Medulla oblongata (tissue), 1 donor: ENCODE measurements at regions not wholly inside any gene's neighbourhood (a gene's known extent, or its start where the extent isn't known, plus 50 kb on each side); places are given as distances from the start of the nearest gene placed in this dataset.

Source experiments
- DNase-seq: peaks from one replicate; pipeline ENCODE4 v3.0.0-alpha.2; 2015; ENCODE audit errors: extremely low spot score

- DNase-seq: no peak
Measured at GRCh38 chr9:107953556-107954125, 464.1 kb upstream of the KLF4 start.

- no peak for DNase-seq
Measured at GRCh38 chr9:107952773-107953172, 463.2 kb upstream of the KLF4 start.

- DNase-seq: no peak
Measured at GRCh38 chr9:107951511-107951910, 461.9 kb upstream of the KLF4 start.

- DNase-seq: no peak
Measured at GRCh38 chr9:107949061-107949460, 459.5 kb upstream of the KLF4 start.

- no peak for DNase-seq
Measured at GRCh38 chr9:107948601-107949000, 459.0 kb upstream of the KLF4 start.

- no peak for DNase-seq
Measured at GRCh38 chr9:107948086-107948485, 458.5 kb upstream of the KLF4 start.

- DNase-seq: no peak
Measured at GRCh38 chr9:107946364-107947141, 457.0 kb upstream of the KLF4 start.

GRCh38 chr9:107945961-107946360 is 456.4 kb upstream of the KLF4 start:
- DNase-seq: no peak

- no peak for DNase-seq
Measured at GRCh38 chr9:107945493-107945892, 455.9 kb upstream of the KLF4 start.

GRCh38 chr9:107944387-107944786 is 454.8 kb upstream of the KLF4 start:
- DNase-seq: no peak

GRCh38 chr9:107943901-107944300 is 454.3 kb upstream of the KLF4 start:
- DNase-seq: no peak

- no peak for DNase-seq
Measured at GRCh38 chr9:107942856-107943255, 453.3 kb upstream of the KLF4 start.

- no peak for DNase-seq
Measured at GRCh38 chr9:107942291-107942690, 452.7 kb upstream of the KLF4 start.

GRCh38 chr9:107940616-107941595 is 451.3 kb upstream of the KLF4 start:
- DNase-seq: no peak

- no peak for DNase-seq
Measured at GRCh38 chr9:107938801-107939386, 449.3 kb upstream of the KLF4 start.

- no peak for DNase-seq
Measured at GRCh38 chr9:107935931-107936330, 446.4 kb upstream of the KLF4 start.

- no peak for DNase-seq
Measured at GRCh38 chr9:107933516-107933915, 443.9 kb upstream of the KLF4 start.

- DNase-seq: no peak
Measured at GRCh38 chr9:107933097-107933496, 443.5 kb upstream of the KLF4 start.

- DNase-seq: no peak
Measured at GRCh38 chr9:107932601-107933000, 443.0 kb upstream of the KLF4 start.

GRCh38 chr9:107932046-107932445 is 442.5 kb upstream of the KLF4 start:
- no peak for DNase-seq

GRCh38 chr9:107931071-107931715 is 441.6 kb upstream of the KLF4 start:
- no peak for DNase-seq

GRCh38 chr9:107929443-107929842 is 439.9 kb upstream of the KLF4 start:
- DNase-seq: peak; percentile 74
